ENCODE measurements at regions not wholly inside any gene's neighbourhood (a gene's known extent, or its start where the extent isn't known, plus 50 kb on each side); places are given as distances from the start of the nearest gene placed in this dataset.
"Not testable (repeated sequence)": the region's sequence is repeated elsewhere in the genome, so short reads cannot be mapped to it uniquely, and the experiment has no call there.

DNA sequence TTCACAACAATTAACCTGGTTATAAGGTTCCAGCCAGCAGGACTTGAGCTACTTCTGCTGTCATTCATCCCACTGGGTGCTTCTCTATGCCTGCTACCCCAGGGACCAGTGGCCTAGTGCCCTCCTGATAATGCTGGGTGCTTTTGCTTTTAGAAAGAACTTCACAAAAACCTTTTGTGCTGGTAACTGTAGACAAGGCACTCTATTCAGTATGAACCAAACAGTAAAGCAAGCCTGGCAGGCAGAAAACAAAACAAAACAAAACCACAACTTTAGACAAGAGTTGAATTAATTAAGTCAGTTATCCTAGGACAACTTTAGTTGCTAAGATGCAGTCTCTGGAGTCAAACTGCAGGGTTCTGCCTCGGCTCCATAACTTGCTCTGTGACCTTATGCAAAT, 61.9 kb upstream of the ADGRL2 start:
- DNase-seq: no peak

- DNase-seq: no peak
These were observed 67.3 kb upstream of the ADGRL2 start for GRCh38 chr1:81733480-81733879.

DNA sequence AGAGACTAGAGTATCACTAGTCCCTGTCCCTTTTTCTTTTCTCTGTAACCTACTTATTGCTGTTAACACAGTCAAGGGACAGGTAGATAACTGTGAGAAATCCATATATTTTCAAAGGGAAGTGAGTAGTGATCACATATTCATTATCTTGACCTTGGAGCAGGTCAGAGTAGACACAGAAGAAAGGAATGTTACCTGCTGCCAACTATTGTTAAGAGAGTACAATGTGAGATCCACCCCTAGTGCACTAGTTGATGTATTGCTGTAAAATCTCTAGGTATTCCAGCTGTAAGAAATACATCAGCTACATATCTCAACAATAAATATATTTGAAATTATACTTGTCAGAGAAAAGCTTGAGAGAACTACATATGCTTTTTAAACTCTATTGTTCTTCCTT, 68.7 kb upstream of the ADGRL2 start:
- no peak for DNase-seq

- no peak for DNase-seq
These were observed 69.9 kb upstream of the ADGRL2 start for GRCh38 chr1:81730881-81731280.

DNA sequence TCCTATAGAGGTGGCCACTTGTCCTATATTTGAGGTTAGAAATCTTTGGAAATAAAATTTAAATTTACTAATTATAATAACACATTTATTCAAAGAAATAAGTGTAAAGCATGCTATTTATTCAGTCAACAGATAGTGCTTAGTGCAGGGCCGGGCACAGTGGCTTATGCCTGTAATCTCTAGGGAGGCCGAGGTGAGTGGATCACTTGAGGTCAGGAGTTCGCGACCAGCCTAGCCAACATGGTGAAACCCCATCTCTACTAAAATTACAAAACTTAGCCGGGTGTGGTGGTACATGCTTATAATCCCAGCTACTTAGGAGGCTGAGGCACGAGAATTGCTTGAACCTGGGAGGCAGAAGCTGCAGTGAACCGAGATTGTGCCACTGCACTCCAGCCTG, 70.4 kb upstream of the ADGRL2 start:
- DNase-seq: not testable (repeated sequence)

- DNase-seq: no peak
These were observed 70.9 kb upstream of the ADGRL2 start for GRCh38 chr1:81729818-81730217.

GRCh38 chr1:81729239-81729638, 71.5 kb upstream of the ADGRL2 start:
- no peak for DNase-seq

- DNase-seq: no peak
These were observed 74.9 kb upstream of the ADGRL2 start for GRCh38 chr1:81725823-81726222.

DNA sequence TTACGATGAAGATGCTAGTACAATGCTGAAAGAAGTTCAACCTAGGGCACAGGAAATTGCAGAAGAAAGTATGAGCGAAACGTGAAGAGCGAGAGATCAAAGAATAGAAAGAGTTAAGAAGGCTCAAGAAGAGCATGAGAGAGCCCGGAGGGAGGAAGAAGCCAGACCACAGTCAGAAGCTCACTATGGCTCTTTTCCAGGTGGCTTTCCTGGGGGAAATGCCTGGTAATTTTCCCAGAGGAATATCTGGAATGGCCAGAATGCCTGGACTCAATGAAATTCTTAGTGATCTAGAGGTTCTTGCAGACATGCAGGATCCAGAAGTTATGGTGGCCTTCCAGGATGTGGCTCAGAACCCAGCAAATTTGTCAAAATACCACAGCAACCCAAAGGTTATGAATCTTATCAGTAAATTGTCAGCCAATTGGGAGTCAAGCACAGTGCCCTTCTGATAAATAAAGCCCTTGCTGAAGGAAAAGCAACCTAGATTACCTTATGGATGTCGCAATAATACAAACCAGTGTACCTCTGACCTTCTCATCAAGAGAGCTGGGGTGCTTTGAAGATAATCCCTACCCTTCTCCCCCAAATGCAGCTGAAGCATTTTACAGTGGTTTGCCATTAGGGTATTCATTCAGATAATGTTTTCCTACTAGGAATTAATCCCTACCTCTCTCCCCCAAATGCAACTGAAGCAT, 78.0 kb upstream of the ADGRL2 start:
- DNase-seq: not testable (repeated sequence)

- DNase-seq: not testable (repeated sequence)
These were observed 80.5 kb upstream of the ADGRL2 start for GRCh38 chr1:81720256-81720655.

DNA sequence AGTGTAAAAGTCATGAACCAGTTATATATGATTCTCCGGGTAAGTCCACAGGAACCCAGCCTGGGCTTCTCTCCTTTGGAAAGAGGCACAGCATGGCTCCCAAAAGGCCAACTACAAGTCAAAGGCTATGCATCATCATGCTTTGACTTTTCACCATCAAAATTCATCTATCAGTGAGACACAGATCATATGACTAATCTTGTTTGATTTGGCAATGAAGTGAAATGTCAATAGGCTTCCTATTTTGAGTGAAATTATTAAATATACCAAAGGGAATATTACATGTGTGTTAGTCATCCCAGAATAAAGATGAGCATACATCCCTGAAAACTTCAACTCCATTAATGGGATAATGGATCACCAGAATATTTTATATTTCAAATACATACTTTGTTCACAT, 83.5 kb upstream of the ADGRL2 start:
- no peak for DNase-seq

- DNase-seq: no peak
These were observed 85.3 kb upstream of the ADGRL2 start for GRCh38 chr1:81715391-81715790.

DNA sequence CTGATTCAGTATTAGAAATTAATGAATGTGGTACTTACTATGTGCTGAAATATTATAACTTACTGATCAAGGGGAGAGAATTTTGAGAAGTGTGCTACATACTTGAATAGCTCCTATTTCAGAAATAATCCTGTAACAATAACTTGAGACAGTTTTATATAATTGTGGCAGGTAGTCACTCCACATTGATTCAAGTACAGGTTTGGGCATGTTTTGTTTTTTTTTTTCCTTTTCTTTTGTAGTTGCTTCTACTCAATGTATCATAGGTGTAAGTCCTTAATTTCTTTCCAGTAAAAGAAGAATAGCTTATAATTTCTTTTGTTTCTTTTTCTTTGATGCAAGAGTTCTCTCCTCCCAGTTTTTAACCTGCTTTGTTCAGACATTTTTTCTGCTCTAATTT, 86.1 kb upstream of the ADGRL2 start:
- DNase-seq: no peak

DNA sequence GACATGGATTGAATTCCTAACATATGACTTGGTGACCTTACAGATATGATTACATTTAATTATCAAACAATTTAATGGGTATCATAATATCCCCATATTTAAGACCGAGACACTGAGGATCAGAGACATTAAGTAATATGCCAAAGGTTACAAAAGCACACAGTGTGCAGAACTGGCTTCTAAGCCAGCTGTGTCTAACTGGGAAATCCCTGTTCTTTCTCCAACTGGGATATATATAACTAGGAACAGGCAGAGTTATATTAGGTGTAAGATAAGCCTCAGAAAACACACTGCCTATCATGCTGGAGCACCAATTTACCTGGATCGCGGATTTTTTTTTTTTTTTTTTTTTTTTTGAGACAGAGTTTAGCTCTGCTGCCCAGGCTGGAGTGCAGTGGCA, 88.3 kb upstream of the ADGRL2 start:
- no peak for DNase-seq

GRCh38 chr1:81710857-81711256, 89.9 kb upstream of the ADGRL2 start:
- DNase-seq: no peak

- no peak for DNase-seq
These were observed 92.5 kb upstream of the ADGRL2 start for GRCh38 chr1:81708250-81708649.

DNA sequence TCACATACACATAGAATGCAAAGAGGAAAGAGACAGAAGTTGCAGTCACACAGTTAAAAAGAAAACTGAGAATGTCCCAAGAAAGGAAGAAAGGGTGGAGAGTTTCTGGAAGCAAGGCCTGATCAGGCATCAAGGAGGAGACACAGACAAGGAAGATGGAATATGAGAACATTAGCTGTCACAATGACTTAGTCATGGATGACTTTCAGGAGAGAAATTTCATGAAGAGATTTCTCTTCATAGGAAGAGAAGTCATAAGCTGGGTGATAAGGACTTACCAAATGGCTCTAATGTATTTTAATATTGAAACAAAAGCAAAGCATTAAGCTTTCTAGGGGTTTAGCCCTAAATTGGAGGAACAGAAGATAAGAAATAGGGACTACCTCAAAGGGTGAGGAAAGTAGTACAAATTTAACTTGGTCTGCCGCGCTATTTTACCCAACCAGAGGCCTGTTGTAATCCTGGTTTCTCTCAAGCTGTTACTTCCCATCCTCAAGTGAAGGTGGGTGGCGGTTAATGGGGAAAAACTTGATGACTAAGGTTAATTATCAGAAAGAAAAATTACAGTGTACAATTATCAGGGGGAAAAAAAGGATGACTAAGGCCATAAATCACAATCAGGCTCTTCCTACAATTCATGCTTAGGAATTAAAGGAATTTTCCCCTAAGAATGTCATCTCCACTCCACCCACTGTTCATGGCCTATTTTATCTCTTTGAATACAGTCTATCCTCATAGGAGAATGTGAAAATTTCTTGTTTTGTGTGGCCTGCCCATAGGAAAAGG, 93.9 kb upstream of the ADGRL2 start:
- DNase-seq: no peak

GRCh38 chr1:81703756-81704463, 96.8 kb upstream of the ADGRL2 start:
- no peak for DNase-seq

GRCh38 chr1:81703391-81703755, 97.4 kb upstream of the ADGRL2 start:
- no peak for DNase-seq

DNA sequence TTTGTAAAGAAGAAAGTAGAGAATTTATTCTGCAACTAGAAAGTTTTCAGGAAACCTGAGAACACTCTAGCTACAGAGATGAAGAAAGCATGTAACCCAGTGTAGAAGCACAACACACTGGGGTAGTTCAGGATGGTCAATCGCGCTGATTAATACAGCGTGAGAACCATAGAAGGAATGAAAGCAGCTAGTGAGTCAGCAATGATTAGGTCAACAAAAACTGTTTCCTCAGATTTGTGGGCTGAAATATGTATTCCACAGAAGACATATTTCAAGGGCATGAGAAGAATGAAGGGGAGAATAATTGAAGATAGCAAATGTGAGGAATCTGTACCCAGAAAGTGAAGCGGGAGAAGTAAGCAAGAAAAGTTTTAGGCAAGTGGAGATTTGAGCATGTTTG, 97.8 kb upstream of the ADGRL2 start:
- DNase-seq: no peak

GRCh38 chr1:81702079-81702715, 98.5 kb upstream of the ADGRL2 start:
- DNase-seq: no peak

DNA sequence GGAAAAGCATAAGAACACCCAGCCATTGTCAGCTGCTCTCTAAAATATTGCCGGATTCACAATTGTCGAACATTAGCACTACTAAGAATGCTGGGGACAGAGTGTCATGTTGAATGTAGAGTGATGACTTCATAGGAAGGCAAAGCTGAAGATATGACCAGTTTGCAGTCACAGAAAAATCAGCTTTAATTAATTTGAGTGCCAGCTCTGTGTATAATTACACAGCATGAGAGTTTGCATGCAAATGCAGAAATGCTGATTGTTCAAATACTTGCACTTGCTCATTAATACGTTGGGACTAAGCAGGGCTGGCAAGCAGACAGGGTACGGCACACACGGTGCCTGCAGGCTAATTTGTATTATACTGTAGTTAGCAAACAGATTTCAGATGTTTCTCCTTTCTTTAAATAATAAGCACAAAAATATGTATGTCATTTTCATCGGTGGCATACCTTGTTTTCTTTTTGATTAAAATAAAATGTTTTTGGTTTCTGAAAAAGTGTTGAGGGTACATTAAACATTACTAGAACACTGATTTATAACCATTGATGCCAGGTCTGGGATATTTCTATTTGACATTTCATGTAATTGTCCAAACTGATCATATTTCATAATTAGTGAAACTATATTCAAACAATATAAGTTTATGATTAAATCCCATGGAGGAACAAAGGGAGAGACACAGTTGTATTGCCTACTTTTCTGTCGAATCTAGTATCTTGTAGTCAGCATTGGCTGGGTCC, 99.8 kb upstream of the ADGRL2 start:
- no peak for DNase-seq

GRCh38 chr1:81699234-81699633, 101.5 kb upstream of the ADGRL2 start:
- DNase-seq: no peak

Data from NCI-H1436 treated with DMSO at 0.1 percent for 48 hours (cell line).